GM18517 (cell line): ENCODE measurements at regions not wholly inside any gene's neighbourhood (a gene's known extent, or its start where the extent isn't known, plus 50 kb on each side); places are given as distances from the start of the nearest gene placed in this dataset.
A peak's percentile ranks its signal among the peaks of the same experiment; 100 is the strongest.

Source experiments
- ATAC-seq: cut with Tn5 transposase; IDR thresholded peaks from one replicate; pipeline ENCODE4 v1.9.1; 2021; ENCODE audit warnings: mild to moderate bottlenecking, moderate library complexity; ENCODE audit not compliant: unreplicated experiment

DNA sequence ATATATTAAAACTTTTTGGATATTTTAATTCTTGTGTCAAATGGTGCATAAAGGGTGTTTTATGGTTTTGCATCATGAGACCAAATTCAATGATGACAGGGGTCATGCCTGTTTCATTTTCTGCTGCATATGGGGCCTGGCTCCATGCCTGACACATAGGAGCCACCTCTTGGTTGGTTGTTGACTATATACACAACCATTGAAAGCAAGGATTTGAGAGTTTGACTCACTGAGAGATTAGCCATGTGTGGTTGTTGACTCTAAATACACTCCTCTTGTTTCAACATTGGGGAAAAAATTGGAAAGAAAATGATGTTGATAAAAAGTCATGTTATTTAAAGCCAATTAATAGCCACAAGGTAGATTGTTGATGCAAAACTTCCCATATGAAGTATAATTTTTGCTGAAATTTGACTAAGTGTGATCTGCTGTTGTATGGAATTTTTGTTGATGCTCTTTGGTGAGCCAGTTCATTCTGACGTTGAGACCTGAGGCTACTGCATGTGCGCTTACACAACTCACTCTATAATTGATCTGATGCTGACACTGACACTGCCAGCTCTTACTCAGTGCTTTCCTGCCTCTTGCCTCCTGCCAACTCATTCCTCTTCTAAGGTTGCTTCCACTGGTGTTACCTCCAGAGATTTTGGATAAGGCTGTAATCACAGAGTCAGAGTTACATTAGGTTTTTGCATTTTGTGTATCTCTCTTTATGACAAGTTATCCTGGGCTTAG is 446.2 kb upstream of the SLC14A2 start:
- no peak for ATAC-seq

- no peak for ATAC-seq
These were observed 445.7 kb upstream of the SLC14A2 start for GRCh38 chr18:45169610-45170009.

GRCh38 chr18:45171679-45172191 is 443.5 kb upstream of the SLC14A2 start:
- ATAC-seq: no peak

GRCh38 chr18:45173327-45173726 is 441.9 kb upstream of the SLC14A2 start:
- ATAC-seq: no peak

DNA sequence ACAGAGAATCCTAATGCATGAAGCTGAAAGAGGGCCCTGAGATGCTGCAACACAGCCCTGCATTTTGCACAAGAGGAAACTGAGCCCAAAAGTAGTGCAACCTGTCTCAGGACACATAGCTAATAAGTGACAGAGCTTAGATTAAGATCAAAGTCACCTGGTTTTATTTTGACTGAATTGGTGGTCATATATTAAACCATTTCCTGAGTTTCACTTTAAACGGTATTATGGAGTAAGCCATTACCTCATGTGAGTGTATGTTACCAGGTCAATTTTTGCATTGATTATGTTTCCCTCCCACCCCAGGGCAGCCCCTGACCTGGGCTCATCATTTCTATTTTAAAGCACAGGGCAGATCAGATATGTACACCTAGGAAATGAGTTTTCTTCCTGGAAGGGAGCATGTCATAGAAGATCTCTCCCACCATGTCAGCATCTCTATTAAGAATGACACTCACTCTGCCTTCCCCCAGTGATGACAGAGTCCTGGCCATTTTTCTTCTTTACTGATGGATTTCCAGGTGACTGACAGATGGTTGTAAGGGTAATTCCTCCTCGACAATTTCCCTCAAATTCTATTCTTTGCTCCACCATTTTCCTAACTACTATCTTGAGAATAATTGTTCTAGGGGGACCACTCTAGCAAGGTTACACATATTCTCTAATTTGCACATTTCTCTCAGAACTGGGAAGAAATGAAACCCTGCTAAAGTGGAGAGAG is 441.3 kb upstream of the SLC14A2 start:
- peak; percentile 57 for ATAC-seq

DNA sequence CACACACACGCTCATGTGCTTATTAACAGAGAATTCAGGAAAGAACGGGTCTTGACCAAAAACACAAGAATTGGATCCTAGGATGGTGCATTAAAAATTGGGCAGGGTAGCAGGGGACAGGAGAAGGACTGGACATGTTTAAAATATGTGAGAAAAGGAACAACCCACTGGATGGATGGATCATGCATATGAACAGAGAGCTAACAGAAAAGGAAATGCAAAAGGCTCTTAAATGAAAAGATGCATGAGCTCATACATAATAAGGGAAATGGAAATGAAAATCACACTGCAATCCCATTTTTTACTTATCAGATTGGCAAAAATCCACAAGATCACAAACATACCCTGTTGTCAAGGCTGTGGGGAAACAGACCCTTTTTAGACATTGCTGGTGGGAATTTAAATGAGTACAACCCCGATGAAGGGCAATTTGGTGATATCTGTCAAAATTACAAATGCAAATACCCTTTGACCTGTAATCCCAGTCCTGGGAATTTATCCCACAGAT is 440.6 kb upstream of the SLC14A2 start:
- no peak for ATAC-seq

GRCh38 chr18:45175511-45175910 is 439.8 kb upstream of the SLC14A2 start:
- ATAC-seq: no peak

GRCh38 chr18:45186832-45187231 is 428.4 kb upstream of the SLC14A2 start:
- ATAC-seq: no peak

- ATAC-seq: no peak
These were observed 423.5 kb upstream of the SLC14A2 start for GRCh38 chr18:45191795-45192194.

- ATAC-seq: peak; percentile 97
These were observed 417.7 kb upstream of the SLC14A2 start for GRCh38 chr18:45197526-45197970.

GRCh38 chr18:45198526-45198925 is 416.8 kb upstream of the SLC14A2 start:
- ATAC-seq: no peak

GRCh38 chr18:45201029-45201428 is 414.2 kb upstream of the SLC14A2 start:
- no peak for ATAC-seq

DNA sequence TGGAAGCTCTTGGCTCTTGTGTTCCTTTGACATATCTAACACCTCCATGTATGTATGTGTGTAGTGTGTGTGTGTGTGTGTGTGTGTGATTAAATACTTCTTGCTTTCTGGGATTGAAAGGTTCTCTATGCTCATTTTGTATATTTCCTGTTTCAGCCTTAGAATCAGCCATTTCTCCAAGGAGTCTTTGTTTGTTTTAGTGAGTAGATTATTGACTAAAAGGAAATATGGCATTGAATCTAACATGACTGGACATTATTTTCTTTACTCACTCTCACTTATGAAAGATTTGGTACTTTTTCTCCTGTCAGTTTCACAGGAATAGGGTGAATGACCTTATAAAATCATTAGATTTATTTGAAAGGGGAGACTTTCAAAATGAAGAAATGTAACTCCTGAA is 413.8 kb upstream of the SLC14A2 start:
- ATAC-seq: no peak

DNA sequence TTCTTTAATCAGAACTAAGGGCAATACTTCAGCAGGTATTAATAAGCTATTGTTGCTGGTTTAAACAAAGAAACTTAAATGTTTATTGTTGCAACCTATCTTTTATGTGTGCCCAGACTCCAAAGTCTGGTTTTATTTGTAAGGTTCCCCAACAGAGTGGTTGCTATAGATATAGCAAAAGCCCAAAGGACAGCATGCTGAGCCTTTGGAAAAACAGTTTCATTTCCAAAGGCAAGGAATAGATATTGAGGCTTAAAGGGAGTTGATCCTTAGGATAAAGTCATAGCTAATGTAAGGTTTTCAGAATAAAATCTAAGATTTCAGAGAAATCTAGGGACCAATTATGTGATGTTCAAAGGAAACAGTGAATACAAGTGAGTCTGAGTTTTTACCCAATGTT is 413.2 kb upstream of the SLC14A2 start:
- no peak for ATAC-seq

GRCh38 chr18:45203677-45204076 is 411.6 kb upstream of the SLC14A2 start:
- ATAC-seq: no peak

- ATAC-seq: no peak
These were observed 407.9 kb upstream of the SLC14A2 start for GRCh38 chr18:45207328-45207727.

GRCh38 chr18:45208164-45208563 is 407.1 kb upstream of the SLC14A2 start:
- no peak for ATAC-seq

DNA sequence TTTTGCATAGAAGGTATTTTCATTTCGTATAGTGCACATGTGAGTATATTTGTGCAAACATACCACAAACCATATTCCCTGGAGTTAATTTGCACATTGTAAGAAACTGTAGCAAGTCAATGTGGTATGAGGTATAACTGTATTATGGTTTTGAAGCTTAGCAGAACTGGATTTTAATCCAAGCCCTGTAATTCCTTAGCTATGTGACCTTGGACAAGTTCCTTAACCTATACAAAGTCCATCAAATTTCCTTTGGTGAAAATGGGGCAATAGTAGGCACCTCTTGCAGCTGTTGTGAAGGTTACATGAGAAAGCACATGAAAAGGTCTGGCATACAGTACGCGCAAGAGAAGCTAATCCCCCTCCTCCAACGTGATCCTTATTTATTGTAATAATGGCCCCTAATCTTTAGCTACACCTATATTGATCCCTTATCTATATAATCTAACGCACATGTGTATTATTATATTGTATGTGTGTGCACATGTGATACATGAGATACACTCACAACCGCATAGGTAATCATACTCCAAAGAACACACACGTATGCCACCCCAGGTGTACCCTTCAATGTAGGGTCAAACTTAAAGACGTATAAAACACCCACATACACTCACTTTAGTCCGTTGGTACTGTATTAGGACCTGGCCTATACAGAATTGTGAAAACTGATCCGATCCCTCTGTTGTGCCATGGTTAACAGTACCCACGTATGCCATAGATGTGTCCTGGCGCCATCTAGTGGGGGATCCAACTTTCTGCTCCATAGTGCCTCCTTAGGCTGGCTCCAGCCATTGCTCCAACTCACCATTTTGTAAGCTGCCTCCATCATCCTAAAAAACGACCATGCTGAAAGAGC is 402.9 kb upstream of the SLC14A2 start:
- ATAC-seq: peak; percentile 99

DNA sequence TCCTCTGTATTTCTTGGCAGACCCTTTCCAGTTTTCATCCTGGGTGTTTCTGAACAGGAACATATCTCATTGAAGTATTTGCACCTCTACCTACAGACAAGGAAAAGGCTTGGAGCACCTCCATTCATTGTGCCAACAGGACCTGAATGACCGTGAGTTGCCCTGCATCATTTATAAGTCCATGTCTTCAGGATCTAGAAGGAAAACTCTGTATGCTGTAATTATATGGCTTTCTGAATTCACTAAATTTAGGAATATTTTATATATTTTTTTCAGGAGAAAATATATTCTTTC is 402.3 kb upstream of the SLC14A2 start:
- no peak for ATAC-seq

GRCh38 chr18:45218436-45218835 is 396.8 kb upstream of the SLC14A2 start:
- ATAC-seq: no peak

DNA sequence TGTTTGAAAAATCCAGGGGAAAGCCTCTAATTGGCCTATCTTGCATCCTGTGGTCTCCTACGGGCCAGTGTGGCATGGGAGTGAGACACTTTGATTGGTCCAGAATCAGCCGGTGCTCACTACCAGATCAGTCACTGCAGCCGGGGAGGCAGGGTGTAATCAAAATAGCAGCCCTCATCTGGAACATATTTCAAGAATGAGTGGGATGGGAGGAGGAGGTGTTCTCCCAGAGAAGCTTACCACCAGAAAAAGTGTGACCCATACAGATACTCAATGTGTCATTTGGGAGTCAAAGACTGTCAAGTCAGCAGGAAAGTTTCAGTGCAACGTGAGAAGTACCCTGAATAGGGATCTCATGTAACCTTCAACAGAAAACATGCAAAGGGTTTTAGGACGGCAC is 393.9 kb upstream of the SLC14A2 start:
- ATAC-seq: no peak
